ENCODE measurements at regions not wholly inside any gene's neighbourhood (a gene's known extent, or its start where the extent isn't known, plus 50 kb on each side); places are given as distances from the start of the nearest gene placed in this dataset.

GRCh38 chr5:29214839-29215238 lies 1978.6 kb upstream of the CDH6 start:
- TF ChIP-seq CTCF (IDR thresholded peaks at IDR 0.05), result no peak
- TF ChIP-seq POLR2A (IDR thresholded peaks at IDR 0.05), result no peak

All from Peyer's patch (tissue), 4 donors.